ENCODE measurements at regions not wholly inside any gene's neighbourhood (a gene's known extent, or its start where the extent isn't known, plus 50 kb on each side); places are given as distances from the start of the nearest gene placed in this dataset.

- Histone ChIP-seq H4K20me1 (no peaks in the 10 kb centered on the region), H3K9me3 (0 out of 2 replicates have a peak, but pooled peaks cover 3% of the 10 kb centered on the region), H3K4me2 (peak overlapping the region; percentile 28), H3K27ac (no peak overlapping the region), H3K4me3 (no peak overlapping the region), H3K36me3 (no peaks in the 10 kb centered on the region), H3K4me1 (peaks cover 47% of the 10 kb centered on the region), H3K9ac (no peak overlapping the region), H3K27me3 (no peaks in the 10 kb centered on the region)
- TF ChIP-seq Cebpa-rat (IDR thresholded peaks at IDR 0.05) = no peak
Measured at GRCh38 chr4:52265781-52266525, 214.8 kb downstream of the SPATA18 start.

DNA sequence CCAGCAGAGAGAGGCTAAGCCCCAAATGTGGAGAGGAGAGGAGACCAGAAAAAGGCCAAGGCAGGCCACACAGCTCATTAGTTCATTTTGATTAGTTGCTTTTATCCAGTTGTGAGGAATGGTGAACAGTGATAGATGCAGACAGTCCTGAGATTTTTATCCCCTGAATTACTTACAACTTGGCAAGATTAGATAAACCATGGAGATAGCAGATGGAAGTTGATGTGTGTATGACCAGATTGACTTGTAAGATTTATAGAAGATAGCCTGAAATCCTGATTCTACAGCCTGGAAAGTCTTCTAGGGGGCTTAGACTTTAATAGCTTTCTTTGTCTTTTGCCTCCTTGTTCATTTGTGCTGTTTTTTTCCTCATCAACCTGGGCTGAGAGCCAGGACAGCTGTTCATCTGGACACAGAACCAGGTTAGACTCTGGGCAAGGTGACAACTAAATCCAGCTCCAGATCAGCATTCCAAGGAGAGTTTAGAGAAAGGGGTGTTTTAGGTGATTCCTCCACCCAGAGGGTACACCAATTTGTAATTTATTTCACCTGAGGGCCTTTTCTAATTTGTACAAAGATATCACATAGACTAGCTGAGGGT lies 215.5 kb downstream of the SPATA18 start:
- H3K4me1 ChIP-seq = peaks cover 41% of the 10 kb centered on the region
- H3K4me2 ChIP-seq = no peak overlapping the region
- no peaks in the 10 kb centered on the region for H3K27me3 ChIP-seq
- no peak for TF ChIP-seq Cebpa-rat (IDR thresholded peaks at IDR 0.05)
- H3K36me3 ChIP-seq = no peaks in the 10 kb centered on the region
- no peaks in the 10 kb centered on the region for H4K20me1 ChIP-seq
- no peak overlapping the region for H3K4me3 ChIP-seq
- no peak overlapping the region for H3K9ac ChIP-seq
- H3K9me3 ChIP-seq = 0 out of 2 replicates have a peak, but pooled peaks cover 3% of the 10 kb centered on the region
- H3K27ac ChIP-seq = no peak overlapping the region

DNA sequence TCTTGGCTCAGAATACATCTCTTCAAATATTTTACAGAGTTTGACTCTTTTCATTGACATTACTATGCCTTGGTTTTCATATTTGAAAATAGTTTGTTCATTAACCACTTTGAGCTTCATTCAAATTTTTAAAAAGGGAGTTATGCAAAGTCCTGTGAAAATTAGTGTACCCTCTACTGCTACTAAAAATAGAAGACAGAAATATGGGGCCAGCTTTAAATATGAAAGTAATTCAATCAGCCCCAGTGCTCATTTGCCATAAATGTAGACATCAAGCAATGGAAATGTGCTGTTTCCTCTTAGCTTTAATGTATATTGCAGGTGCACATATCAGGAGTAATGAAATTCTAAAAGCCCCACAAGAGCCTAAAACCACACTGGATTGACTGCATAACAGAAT lies 218.7 kb downstream of the SPATA18 start:
- Histone ChIP-seq H3K4me1 (peaks cover 17% of the 10 kb centered on the region), H3K27ac (no peak overlapping the region), H4K20me1 (no peaks in the 10 kb centered on the region), H3K4me2 (no peak overlapping the region), H3K36me3 (no peaks in the 10 kb centered on the region), H3K27me3 (no peaks in the 10 kb centered on the region), H3K4me3 (no peak overlapping the region), H3K9ac (no peak overlapping the region), H3K9me3 (peaks cover 15% of the 10 kb centered on the region)
- no peak for TF ChIP-seq Cebpa-rat (IDR thresholded peaks at IDR 0.05)

DNA sequence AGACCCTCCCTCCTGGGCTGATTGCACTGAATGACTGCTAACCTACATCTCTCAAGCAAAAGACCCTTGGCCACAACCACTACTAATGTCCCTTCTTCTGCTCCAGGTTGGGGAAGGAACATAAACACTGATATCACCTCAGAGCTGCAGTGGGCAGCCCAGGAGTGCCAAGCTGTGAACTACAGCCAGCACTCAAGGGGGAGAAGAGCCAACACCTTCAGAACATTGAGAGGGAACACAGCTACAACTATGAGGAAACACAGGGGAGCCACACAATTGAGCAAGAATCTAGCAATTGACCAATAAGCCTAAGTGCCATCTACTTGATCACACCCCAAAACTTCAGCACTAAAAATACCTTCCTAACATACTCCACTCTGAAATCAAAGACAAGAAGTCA lies 222.8 kb downstream of the SPATA18 start:
- Histone ChIP-seq H3K27ac (no peak overlapping the region), H3K4me2 (no peak overlapping the region), H3K4me1 (no peaks in the 10 kb centered on the region), H3K4me3 (no peak overlapping the region), H4K20me1 (no peaks in the 10 kb centered on the region), H3K27me3 (no peaks in the 10 kb centered on the region), H3K9ac (no peak overlapping the region), H3K9me3 (peaks cover 19% of the 10 kb centered on the region), H3K36me3 (no peaks in the 10 kb centered on the region)
- TF ChIP-seq Cebpa-rat (IDR thresholded peaks at IDR 0.05) = no peak

- no peaks in the 10 kb centered on the region for H3K27me3 ChIP-seq
- no peak overlapping the region for H3K4me2 ChIP-seq
- H3K9me3 ChIP-seq = no peaks in the 10 kb centered on the region
- no peak overlapping the region for H3K9ac ChIP-seq
- no peak overlapping the region for H3K4me3 ChIP-seq
- H3K27ac ChIP-seq = no peak overlapping the region
- no peaks in the 10 kb centered on the region for H3K4me1 ChIP-seq
- no peaks in the 10 kb centered on the region for H3K36me3 ChIP-seq
- no peaks in the 10 kb centered on the region for H4K20me1 ChIP-seq
- TF ChIP-seq Cebpa-rat (IDR thresholded peaks at IDR 0.05) = no peak
Measured at GRCh38 chr4:52288212-52288855, 237.2 kb downstream of the SPATA18 start.

GRCh38 chr4:52290466-52290865 lies 239.4 kb downstream of the SPATA18 start:
- H3K9me3 ChIP-seq = no peaks in the 10 kb centered on the region
- H3K4me3 ChIP-seq = no peak overlapping the region
- no peak overlapping the region for H3K9ac ChIP-seq
- H3K36me3 ChIP-seq = no peaks in the 10 kb centered on the region
- no peaks in the 10 kb centered on the region for H3K4me1 ChIP-seq
- no peak for TF ChIP-seq Cebpa-rat (IDR thresholded peaks at IDR 0.05)
- no peak overlapping the region for H3K4me2 ChIP-seq
- H4K20me1 ChIP-seq = no peaks in the 10 kb centered on the region
- H3K27me3 ChIP-seq = no peaks in the 10 kb centered on the region
- no peak overlapping the region for H3K27ac ChIP-seq

DNA sequence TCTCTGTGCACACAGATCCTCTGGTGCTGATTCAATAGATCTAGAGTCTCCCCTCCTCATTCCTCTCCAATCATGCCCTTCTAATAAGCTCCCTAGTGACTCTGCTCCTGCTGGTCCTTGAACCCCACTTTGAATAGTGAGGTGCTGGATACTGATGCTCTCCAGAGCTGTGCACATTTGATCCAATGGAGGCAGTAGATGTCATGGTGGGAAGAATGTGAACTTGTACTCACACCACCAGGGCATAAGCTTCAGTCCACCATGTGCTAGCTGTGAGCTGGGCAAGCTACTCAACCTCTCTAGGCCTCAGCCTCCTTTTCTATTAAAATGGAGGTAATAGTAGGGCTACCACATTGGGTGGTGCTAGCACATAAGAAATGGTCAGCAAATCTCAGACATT lies 241.1 kb downstream of the SPATA18 start:
- Histone ChIP-seq H3K27ac (no peak overlapping the region), H3K27me3 (no peaks in the 10 kb centered on the region), H3K9ac (no peak overlapping the region), H3K4me1 (no peaks in the 10 kb centered on the region), H3K36me3 (no peaks in the 10 kb centered on the region), H3K4me3 (no peak overlapping the region), H4K20me1 (no peaks in the 10 kb centered on the region), H3K9me3 (no peaks in the 10 kb centered on the region), H3K4me2 (no peak overlapping the region)
- TF ChIP-seq Cebpa-rat (IDR thresholded peaks at IDR 0.05) = no peak

- no peaks in the 10 kb centered on the region for H3K4me1 ChIP-seq
- no peak overlapping the region for H3K4me3 ChIP-seq
- no peak for TF ChIP-seq Cebpa-rat (IDR thresholded peaks at IDR 0.05)
- H3K27ac ChIP-seq = no peak overlapping the region
- H3K36me3 ChIP-seq = no peaks in the 10 kb centered on the region
- H4K20me1 ChIP-seq = no peaks in the 10 kb centered on the region
- no peak overlapping the region for H3K9ac ChIP-seq
- H3K27me3 ChIP-seq = no peaks in the 10 kb centered on the region
- no peaks in the 10 kb centered on the region for H3K9me3 ChIP-seq
- H3K4me2 ChIP-seq = no peak overlapping the region
Measured at GRCh38 chr4:52296341-52296740, 245.2 kb downstream of the SPATA18 start.

DNA sequence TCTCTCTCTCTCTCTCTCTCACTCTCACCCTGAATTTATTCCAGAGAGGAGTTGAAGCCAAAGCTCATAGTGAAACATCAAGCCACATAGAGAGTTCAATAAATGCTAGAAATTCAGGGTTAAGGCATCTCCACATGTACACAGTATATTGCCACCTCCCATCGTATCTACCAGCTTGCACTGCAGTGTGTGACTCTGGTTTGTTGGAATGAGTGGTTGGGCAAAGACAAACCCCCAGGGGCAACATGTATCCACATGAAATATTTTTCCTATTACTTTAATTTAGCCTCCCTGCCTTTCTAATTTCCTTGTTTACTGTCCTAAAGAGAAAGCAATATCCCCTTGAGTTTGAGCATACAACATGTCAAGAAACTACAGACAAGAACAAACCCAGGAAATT lies 247.3 kb downstream of the SPATA18 start:
- Histone ChIP-seq H3K9me3 (no peaks in the 10 kb centered on the region), H3K27me3 (no peaks in the 10 kb centered on the region)
- TF ChIP-seq Cebpa-rat (IDR thresholded peaks at IDR 0.05) = no peak

GRCh38 chr4:52299120-52299519 lies 248.0 kb downstream of the SPATA18 start:
- Histone ChIP-seq H3K27ac (no peak overlapping the region), H3K4me1 (no peaks in the 10 kb centered on the region), H3K4me3 (no peak overlapping the region), H3K36me3 (no peaks in the 10 kb centered on the region), H3K9me3 (no peaks in the 10 kb centered on the region), H3K4me2 (no peak overlapping the region), H4K20me1 (no peaks in the 10 kb centered on the region), H3K9ac (no peak overlapping the region), H3K27me3 (no peaks in the 10 kb centered on the region)
- no peak for TF ChIP-seq Cebpa-rat (IDR thresholded peaks at IDR 0.05)

More for the DNA sequence above, 247.3 kb downstream of the SPATA18 start:
- Histone ChIP-seq H4K20me1 (no peaks in the 10 kb centered on the region), H3K27ac (no peak overlapping the region), H3K36me3 (no peaks in the 10 kb centered on the region), H3K4me3 (no peak overlapping the region), H3K9ac (no peak overlapping the region), H3K4me1 (no peaks in the 10 kb centered on the region), H3K4me2 (no peak overlapping the region)
